CD4-positive, alpha-beta T cell treated with Interferon gamma for 1 hour (primary cell): ENCODE measurements at regions not wholly inside any gene's neighbourhood (a gene's known extent, or its start where the extent isn't known, plus 50 kb on each side); places are given as distances from the start of the nearest gene placed in this dataset.
"Not testable (repeated sequence)": the region's sequence is repeated elsewhere in the genome, so short reads cannot be mapped to it uniquely, and the experiment has no call there.

ENCODE experiments used
- DNase-seq: peaks from one replicate; pipeline ENCODE4 v3.0.0-alpha.2; 2020

DNA sequence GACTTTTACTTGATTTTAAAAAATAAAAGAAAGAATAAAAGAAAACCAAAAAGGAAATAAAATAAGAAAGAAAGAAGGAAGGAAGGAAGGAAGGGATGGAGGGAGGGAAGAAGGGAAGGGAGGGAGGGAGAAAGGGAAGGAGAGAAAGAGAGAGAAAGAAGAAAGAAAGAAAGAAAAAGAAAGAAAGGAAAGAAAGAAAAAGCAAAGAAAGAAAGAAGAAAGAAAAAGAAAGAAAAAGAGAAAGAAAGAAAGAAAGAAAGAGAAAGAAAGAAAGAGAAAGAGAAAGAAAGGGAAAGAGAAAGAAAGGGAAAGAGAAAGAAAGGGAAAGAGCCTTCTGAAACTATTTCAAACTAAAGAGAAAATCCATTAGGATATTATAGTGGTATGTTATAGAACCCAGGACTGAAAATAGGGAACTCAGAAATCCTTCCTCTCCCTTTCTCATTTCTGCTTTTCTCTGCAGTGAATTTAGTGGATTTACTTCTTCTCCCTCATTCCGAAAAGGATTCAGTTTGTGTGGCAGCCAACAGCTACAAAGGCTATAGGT is 414.7 kb upstream of the CCNG1 start:
- no peak for DNase-seq

DNA sequence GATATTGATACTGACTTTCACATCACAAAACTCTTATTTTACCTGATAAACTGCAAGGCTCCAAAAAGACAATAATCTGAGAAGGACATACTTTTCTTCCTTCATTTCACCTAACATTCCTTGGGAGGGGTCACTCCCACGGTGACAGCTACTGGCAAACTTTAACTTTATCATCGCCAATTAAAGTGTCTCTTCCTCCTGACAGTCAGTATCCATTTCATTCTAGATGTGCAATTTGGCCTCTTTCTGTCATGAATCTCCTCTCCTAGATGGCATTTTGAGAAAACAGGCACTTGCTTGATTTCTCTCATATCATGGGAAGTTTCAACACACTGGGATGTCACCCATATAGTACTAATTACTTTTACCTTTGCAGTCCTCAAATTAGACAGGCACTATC is 413.5 kb upstream of the CCNG1 start:
- DNase-seq = no peak

DNA sequence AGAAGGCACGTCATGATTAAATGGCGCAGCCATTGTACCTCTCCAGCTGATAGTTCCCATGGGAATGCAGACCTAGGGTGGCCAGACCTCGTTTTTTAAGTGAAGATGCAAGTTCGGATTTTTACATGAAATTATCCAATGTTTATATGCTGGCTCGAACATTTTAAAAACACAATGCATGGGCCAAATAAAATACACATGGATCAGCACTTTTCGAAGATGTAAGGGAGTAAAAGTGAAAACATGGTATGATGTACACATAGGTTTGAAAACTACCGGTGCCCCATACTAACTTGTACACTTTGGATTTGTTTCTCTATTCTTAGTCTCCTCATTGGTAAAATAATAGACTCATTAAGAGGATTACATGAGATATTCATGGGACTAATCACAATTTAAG is 412.5 kb upstream of the CCNG1 start:
- no peak for DNase-seq

DNA sequence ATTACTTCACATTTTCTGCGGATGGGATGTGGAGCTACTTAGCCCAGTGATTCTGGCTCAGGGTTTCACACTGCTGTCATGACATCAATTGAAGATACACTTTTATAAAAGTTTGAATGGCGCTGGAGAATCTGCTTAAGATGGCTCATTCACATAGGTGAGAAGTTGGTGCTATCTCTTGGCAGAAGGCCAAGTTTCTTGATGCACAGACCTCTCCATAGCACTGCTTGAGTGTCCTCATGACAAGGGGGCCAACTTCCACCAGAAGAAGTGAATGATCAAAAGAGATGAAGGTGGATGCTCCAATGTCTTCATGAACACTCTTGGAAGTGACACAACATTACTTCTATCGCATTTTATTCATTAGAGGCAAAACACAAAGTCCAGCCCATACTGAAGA is 403.7 kb upstream of the CCNG1 start:
- no peak for DNase-seq

DNA sequence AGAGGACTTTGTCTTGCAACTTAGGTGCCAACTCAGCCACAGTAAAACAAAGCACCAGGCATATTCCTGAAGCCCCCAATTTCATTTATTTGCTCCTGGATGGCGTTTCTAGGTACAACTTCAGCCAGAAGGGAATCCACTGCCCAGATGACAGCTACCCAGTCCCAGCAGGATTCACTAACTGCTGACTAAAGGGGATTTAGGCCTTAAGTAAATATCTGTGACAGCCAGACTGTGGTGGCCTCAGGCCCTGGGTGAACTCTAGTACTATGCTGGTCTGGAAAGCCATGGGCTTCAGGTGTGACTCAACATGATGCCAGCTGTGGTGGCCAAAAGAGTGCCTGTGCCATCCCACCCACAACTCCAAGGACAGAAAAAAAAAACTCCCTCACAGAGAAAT is 396.1 kb upstream of the CCNG1 start:
- no peak for DNase-seq

DNA sequence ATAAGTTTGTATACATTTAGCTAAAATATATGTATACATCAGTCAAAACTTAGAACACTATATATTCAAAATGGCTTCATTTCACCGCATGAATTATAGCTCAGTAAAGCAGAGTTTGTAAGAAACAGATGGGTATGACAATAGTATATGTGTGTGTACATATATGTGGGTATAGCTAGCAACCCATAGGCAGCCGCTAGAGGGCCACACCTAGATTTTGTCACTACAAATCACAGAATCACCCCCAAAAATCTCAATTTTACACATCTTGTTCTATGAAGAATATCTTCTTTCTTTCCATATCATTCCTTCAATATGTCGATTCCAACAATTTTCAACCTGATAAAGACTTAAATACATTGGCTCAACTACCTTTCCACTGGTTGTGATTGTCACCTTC is 357.8 kb upstream of the CCNG1 start:
- DNase-seq = no peak

DNA sequence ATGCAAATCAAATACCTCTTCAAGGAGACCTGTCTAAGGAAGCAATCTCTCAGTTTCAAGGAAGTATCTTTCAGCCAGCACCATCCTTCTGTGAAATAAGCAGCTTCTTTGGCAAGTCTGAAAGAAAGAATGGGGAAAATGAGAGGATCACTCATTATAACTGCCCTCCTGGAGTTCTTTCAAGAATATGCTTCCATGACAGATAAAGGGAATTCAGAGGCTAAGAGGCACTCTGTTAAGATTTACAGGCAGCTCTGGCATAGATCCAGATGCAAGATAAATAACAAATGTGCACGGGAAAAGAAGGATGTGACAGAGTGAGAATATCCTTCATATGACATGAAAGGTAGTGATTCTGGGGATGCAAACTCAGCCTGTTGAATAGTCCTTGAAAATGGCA is 348.2 kb upstream of the CCNG1 start:
- DNase-seq = no peak

DNA sequence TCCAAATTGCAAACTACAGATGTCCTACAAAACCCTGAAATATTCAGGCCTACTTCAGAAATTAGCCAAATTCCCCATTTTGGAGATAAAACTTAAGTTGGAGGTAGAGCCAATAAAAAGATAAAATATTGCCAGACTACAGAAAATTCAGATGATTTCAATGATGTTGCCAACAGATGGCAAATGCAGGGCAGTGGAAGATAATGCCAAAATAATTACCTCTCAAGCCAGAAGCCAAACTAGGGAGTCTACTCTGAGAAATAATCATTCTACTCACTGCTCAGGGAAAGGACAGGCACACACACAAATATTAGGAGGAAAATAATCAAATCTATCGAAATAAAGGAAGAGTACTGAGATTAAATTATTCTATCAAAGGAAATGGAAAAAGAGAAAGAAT is 347.5 kb upstream of the CCNG1 start:
- no peak for DNase-seq

DNA sequence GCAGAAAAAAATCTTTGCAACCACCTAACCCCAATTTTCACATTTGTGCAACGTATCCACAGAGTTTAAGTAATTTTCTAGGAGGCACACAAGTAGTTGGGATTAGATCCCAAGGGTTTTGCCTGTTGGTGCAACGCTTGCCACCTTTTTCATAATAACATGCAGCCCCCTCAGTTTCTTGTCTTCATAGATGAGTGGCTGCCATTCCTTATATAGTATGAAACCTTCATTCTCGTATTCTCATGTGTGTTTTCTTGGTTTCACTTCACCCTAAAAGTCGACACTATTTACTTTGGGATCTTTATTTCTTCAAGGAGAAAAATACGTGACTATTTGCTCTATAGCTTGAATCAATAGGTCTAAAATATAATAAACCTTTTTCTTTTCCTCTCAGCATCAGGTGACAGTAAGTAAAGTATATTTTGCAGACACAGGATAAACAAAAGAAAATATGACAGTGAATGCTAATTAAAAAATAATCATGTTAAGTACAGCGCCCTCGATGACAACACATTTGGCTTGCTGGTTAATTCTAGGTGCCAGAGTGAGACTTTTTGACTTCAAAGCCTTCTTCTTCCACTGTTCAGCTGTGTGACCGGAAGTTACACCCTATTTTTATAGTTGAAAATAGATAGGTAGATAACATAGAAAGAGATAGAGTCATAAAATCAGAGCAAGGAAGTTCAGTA is 342.8 kb upstream of the CCNG1 start:
- DNase-seq = no peak

DNA sequence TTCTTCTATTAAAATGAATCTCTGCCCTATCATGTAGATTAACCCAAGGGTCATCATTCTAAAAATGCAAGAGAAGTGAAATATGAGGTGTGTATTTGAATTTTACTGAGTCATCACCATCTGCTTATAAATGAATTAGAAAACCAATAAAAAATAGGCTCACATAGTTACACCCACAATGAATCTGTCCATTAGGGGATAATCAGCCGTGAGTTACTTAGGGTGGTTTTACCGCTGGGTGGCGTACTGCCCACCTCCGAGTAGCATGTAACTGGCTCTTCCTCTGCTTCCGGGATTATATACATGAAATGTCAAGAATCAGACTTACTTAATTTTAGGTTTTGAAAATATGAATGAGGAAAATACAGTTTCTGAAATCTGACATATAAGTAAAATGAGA is 332.9 kb upstream of the CCNG1 start:
- no peak for DNase-seq

DNA sequence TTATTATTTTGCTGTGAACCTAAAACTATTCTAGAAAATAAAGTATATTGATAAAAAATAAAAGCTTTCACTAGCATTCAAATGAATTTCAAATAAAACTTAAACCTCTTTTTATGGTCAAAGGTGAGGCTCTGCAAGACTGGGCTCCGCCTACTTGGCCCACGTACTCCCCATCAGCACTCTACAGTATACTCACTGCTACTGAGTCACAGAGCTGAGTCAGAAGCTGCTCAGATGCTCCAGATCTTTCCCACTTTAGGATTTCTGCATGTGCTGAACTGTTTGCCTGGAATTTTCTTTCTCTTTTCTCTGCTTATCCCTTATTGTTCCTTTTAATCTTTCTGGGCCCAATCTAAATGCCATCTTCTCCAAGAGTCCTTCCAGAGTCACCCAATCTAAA is 331.9 kb upstream of the CCNG1 start:
- DNase-seq = no peak

DNA sequence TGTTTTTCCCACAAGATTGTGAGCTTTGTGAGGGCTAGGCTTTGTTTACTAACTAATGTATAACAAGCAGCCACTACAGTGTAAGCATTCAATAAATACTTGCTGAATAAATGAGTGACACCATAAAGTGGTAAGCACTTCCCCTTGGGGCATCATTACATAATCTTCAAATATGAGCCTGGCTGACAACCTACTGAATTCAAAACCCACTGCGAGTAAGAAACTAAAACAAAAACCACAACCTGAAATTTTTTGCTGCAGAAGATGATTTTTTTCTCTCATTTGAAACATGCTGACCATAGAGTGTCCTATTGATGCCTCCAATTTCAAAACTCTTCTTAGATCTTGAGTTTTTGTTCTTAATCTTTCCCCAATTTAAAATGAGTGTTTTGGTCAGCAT is 331.3 kb upstream of the CCNG1 start:
- DNase-seq = no peak

DNA sequence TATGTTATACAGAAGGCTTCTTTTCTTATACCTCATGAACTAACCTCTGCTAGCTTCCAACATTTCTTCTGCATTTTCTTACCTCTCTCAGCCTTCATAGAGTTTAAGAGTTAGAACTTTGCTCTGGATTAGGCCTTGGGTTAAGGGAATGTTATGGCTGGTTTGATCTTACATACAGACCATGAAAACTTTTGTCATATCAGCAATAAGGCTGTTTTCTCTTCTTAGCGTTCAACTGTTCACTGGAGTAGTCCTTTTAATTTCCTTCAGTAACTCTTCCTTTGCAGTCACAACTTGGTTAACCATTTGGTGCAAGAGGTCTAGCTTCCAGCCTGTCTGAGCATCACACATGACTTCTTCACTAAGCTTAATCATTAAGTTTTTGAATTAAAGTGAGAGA is 329.0 kb upstream of the CCNG1 start:
- DNase-seq = no peak

DNA sequence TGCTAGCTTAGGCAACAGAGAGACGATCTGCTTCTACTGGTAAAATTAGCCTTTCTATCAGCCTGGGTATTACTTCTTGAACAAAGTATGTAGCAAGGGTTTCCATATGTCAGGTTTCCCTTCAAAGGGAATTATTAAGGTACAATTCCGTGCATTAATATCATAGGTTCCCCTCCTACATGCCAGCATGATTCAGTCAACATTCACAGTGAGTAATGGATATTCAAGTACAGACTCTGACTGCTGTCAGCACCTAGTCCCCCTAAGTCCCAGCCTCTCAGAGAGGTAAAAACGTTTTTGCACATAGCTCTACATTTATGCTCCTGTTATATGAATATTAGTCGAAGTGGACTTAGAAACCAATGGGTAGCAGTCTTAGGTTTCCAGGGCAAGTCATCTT is 322.4 kb upstream of the CCNG1 start:
- no peak for DNase-seq

DNA sequence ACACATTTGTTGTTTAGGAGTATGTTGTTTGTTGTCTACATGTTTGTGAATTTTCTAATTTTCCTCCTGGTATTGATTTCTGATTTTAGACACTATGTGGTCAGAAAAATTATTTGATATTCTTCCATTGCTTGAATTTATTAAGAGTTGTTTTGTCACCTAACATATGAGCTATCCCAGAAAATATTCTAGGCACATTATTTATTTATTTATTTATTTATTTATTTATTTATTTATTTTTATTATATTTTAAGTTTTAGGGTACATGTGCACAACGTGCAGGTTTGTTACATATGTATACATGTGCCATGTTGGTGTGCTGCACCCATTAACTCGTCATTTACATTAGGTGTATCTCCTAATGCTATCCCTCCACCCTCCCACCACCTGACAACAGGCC is 320.8 kb upstream of the CCNG1 start:
- DNase-seq = not testable (repeated sequence)

DNA sequence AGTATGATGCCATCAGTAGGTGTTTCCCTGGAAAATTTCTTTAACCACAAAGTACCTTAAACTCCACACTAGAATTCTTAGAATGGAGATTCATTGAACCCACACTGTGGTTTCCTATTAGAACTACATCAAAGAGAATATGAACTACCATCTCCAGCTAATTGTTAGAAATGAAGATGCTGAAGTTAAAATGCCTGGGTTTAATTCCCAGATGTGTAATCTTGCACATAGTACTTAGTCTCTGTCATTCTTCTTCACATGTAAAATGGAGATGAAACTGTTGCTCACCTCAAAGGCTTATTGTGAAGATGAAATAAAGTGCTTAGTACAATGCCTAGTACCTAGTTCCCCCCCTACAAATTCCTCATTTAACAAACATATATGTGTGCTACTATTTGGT is 303.3 kb upstream of the CCNG1 start:
- no peak for DNase-seq

DNA sequence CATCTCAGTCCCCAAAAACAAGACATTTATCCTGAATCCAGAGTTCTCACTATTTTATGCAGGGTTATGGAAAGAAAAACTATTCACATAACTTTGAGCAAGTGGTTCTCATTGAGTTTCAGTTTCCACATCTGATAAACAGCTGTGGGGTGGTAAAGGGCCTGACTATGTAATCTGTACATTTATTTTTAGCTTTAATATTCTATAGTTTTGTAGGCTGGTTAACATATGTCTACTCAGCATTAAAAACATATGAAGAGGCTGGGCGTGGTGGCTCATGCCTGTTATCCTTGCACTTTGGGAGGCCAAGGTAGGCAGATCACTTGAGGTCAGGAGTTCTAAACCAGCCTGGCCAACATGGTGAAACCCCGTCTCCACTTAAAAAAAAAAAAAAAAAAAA is 301.5 kb upstream of the CCNG1 start:
- DNase-seq = no peak

DNA sequence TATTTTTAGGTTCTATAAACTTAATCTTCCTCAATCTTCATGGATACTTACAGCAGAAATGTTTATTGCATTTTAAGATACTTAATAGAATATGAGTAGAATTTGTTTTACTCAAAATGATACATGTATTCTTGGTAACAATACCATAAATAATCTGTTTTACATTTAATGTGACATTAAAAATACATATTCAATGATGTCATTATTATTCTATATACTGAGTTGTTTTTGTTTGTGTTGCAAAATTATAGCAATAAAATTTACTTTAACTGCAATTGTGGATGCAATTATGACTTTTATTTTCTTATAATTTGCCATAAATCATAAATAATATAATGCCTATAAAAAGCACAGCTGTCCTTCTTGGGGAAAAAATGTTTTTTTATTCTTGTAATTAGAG is 275.9 kb upstream of the CCNG1 start:
- DNase-seq = no peak

DNA sequence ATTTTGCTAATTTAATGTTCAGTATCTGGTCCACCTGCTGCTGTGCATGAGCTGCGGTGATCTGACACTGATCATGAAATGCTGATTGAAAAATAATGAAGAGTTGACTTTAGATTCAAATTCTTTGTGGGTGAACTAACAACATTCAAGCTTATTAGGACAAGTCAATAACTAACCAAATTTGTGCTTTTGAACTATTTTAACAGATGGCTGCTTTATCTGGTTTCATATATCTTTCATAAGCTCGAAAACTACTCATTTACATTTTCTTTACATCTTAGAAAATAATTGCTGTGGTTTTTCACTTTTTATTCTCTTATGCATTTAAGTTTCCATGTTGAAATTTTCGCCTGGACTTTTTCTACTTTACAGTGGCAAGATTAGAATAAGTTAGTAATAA is 274.8 kb upstream of the CCNG1 start:
- DNase-seq = no peak

DNA sequence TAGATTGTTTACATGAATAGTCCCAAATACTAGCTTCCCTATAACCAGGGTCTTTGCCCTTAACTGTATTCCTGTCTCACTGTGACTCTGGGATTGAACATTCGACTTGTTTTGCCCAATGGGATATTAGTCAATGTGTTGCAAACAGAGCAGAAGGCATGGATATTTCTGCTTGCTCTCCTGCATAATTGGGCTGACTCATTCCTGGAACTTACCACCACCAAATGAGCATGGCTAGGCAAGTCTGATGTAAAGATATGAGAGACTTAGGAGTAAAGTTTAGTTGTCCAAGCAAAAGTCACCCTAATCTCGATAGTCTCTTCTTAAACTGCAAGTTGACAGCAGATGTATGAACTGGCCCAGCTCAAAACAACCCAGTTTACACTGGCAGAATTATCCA is 273.5 kb upstream of the CCNG1 start:
- no peak for DNase-seq

DNA sequence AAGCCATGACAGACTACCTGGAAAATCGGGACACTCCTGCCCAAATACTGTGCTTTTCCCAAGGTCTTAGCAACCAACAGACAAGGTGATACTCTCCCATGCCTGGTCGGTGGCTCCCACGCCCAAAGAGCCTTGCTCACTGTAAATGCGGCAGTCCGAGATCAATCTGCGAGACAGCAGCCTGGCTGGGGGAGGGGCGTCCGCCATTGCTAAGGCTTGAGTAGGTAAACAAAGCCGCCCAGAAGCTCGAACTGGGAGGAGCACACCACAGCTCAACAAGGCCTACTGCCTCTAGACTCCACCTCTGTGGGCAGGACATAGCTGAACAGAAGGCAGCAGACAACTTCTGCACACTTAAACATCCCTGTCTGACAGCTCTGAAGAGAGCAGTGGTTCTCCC is 272.1 kb upstream of the CCNG1 start:
- no peak for DNase-seq

DNA sequence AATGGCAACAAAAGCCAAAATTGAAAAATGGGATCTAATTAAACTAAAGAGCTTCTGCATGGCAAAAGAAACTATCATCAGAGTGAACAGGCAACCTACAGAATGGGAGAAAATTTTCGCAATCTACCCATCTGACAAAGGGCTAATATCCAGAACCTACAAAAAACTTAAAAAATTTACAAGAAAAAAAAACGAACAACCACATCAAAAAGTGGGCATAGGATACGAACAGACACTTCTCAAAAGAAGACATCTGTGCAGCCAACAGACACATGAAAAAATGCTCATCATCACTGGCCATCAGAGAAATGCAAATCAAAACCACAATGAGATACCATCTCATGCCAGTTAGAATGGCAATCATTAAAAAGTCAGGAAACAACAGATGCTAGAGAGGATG is 267.2 kb upstream of the CCNG1 start:
- DNase-seq = not testable (repeated sequence)

DNA sequence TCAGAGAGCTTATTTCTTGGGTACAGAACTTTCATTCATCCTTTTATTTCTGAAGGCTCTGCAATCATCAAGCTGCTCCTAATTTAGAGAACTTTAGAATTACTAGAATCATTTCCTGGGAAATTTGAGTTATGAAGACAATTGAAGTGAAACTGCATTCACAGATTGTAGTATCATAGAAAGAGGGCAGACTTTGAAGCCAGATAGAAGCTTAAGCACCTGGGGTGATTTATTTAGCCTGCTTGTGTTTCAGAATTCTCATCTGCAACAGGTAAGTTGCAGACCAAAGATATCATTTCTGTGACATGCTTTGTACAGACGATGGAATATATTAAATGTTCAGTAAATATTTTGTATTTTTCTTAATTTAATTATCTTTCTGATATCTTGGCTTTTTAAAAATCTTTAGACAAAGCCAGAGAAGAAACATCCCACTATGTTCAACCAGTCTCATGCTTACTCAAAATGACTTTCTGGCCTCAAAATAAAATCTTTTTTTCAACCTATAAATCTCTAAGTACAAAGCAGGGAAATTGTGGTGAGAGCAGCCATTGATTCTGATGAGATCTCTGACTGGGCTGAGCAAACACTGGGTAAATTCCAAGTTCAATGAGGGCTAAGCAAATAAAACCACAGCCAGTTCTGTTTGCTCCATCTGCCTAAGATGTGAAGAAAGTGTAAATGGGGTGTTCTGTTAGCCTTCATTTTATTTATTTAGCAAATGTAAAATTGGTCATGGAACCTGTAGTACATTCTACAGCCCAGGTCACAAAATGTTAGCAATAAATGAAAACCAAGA is 264.7 kb upstream of the CCNG1 start:
- DNase-seq = no peak

DNA sequence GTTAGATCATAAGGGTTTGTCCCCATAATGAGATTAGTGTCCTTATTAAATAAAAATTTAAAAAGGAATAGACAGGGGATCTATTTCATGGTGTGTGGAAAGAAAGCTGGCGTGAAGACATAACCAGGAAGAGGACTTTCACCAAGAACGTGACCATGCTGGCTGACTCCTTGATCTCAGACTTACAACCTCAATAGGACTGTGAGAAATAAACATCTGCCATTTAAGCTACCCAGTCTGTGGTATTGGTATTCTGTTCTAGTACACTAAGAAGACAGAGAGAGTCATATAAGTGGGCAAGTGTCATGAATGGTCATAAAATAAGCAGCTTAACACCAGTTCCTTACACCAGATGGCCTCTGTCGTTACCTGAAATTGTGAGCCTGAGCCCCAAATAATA is 259.4 kb upstream of the CCNG1 start:
- no peak for DNase-seq

DNA sequence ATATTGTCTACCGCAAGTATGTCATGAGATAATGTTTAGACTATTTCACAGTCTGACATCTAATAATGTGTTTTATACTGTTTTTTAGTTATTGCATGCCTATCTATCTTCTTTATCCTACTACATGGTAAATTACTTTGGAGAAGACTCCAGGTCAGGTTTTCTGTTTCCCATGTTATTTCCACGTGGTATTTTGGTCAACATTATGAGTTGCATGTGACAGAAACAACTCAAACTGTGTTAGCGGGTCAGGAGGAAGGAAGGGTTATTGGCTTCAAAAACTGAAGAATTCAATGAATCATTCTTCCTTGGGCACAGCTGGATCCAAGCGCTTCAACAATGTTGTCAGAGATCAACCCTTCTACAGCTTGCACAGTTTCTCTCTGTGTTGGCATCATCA is 252.1 kb upstream of the CCNG1 start:
- no peak for DNase-seq
